Smooth muscle cell (in vitro differentiated cells): ENCODE measurements at regions not wholly inside any gene's neighbourhood (a gene's known extent, or its start where the extent isn't known, plus 50 kb on each side); places are given as distances from the start of the nearest gene placed in this dataset.
A peak's percentile ranks its signal among the peaks of the same experiment; 100 is the strongest.

Source experiments
- DNase-seq: peaks from one replicate; lab custom pipeline; 2025; ENCODE audit not compliant: unreplicated experiment; lab: John Stamatoyannopoulos, UW
- H2AFZ ChIP-seq: fragments of 200-600 bp; sonication (generic); 2 replicates; pipeline ENCODE4 v1.6.0; 2016; ENCODE audit warnings: antibody characterized with exemption, low read depth, mild to moderate bottlenecking
- H3F3A ChIP-seq: fragments of 200-600 bp; sonication (generic); 2 replicates; pipeline ENCODE4 v1.6.0; 2017; ENCODE audit warnings: antibody characterized with exemption, low read depth
- H3K27ac ChIP-seq: fragments of 200-600 bp; sonication (generic); 2 replicates; pipeline ENCODE4 v1.5.1; 2016; ENCODE audit warnings: low read depth, mild to moderate bottlenecking
- H3K27me3 ChIP-seq: fragments of 200-600 bp; sonication (generic); 2 replicates; pipeline ENCODE4 v1.6.1; 2016; ENCODE audit warnings: low read depth, mild to moderate bottlenecking
- H3K36me3 ChIP-seq: fragments of 200-600 bp; sonication (generic); 2 replicates; pipeline ENCODE4 v1.5.1; 2016; ENCODE audit warnings: low read depth
- H3K4me1 ChIP-seq: fragments of 200-600 bp; sonication (generic); 2 replicates; pipeline ENCODE4 v1.5.1; 2016; ENCODE audit warnings: low read depth
- H3K4me2 ChIP-seq: fragments of 200-600 bp; sonication (generic); 2 replicates; pipeline ENCODE4 v1.6.0; 2016; ENCODE audit warnings: mild to moderate bottlenecking
- H3K4me3 ChIP-seq: fragments of 200-600 bp; sonication (generic); 2 replicates; pipeline ENCODE4 v1.5.1; 2016; ENCODE audit warnings: mild to moderate bottlenecking
- H3K79me2 ChIP-seq: fragments of 200-600 bp; sonication (generic); 2 replicates; pipeline ENCODE4 v1.6.0; 2016; ENCODE audit warnings: low read depth, mild to moderate bottlenecking
- H3K9ac ChIP-seq: fragments of 200-600 bp; sonication (generic); 2 replicates; pipeline ENCODE4 v1.6.0; 2016; ENCODE audit warnings: low read depth
- H3K9me3 ChIP-seq: fragments of 200-600 bp; sonication (generic); replicated peaks from 2 replicates; pipeline ENCODE4 v1.5.1; 2016; ENCODE audit warnings: low read depth
- H4K20me1 ChIP-seq: fragments of 200-600 bp; sonication (generic); 2 replicates; pipeline ENCODE4 v1.6.0; 2016; ENCODE audit warnings: low read depth
- CTCF ChIP-seq: fragments of 200-600 bp; sonication (generic); IDR thresholded peaks from 2 replicates; pipeline ENCODE4 v1.5.1; 2017; ENCODE audit warnings: borderline replicate concordance, mild to moderate bottlenecking, antibody characterized with exemption; ENCODE audit not compliant: insufficient read depth, poor library complexity, severe bottlenecking
- WGBS: methylation state at CpG from one replicate; pipeline ENCODE4 v1.1.7; 2016; ENCODE audit warnings: low lambda C conversion rate; 5-methylcytosine and 5-hydroxymethylcytosine counted together

GRCh38 chr6:56378966-56379585 lies 131.7 kb upstream of the COL21A1 start:
- Histone ChIP-seq H3K79me2 (no peaks in the 10 kb centered on the region), H3K36me3 (no peaks in the 10 kb centered on the region), H3K4me2 (no peak overlapping the region), H3K27me3 (no peaks in the 10 kb centered on the region), H3K9ac (no peak overlapping the region), H4K20me1 (no peaks in the 10 kb centered on the region), H3F3A (no peaks in the 10 kb centered on the region), H3K27ac (peak overlapping the region; percentile 61), H2AFZ (no peak overlapping the region), H3K4me3 (no peak overlapping the region), H3K4me1 (no peaks in the 10 kb centered on the region), H3K9me3 (no peaks in the 10 kb centered on the region)
- no peak for TF ChIP-seq CTCF
- DNase-seq = no peak
- WGBS = 67% methylated on average over 7 of the region's 7 CpGs

- 87% methylated on average over 4 of the region's 4 CpGs for WGBS
- no peaks in the 10 kb centered on the region for H3K27me3 ChIP-seq
- DNase-seq = no peak
- H3K4me1 ChIP-seq = no peaks in the 10 kb centered on the region
- no peak overlapping the region for H3K9ac ChIP-seq
- H3K4me2 ChIP-seq = no peak overlapping the region
- no peaks in the 10 kb centered on the region for H3K79me2 ChIP-seq
- no peaks in the 10 kb centered on the region for H3K9me3 ChIP-seq
- H3F3A ChIP-seq = no peaks in the 10 kb centered on the region
- no peaks in the 10 kb centered on the region for H3K36me3 ChIP-seq
- H3K27ac ChIP-seq = peak overlapping the region; percentile 61
- no peak overlapping the region for H3K4me3 ChIP-seq
- TF ChIP-seq CTCF = no peak
- H4K20me1 ChIP-seq = no peaks in the 10 kb centered on the region
- H2AFZ ChIP-seq = no peak overlapping the region
Measured at GRCh38 chr6:56378507-56378906, 131.1 kb upstream of the COL21A1 start.

GRCh38 chr6:56377295-56377694 lies 129.9 kb upstream of the COL21A1 start:
- H3K9me3 ChIP-seq = no peaks in the 10 kb centered on the region
- no peaks in the 10 kb centered on the region for H3K36me3 ChIP-seq
- H2AFZ ChIP-seq = no peak overlapping the region
- no peak overlapping the region for H3K9ac ChIP-seq
- no peaks in the 10 kb centered on the region for H4K20me1 ChIP-seq
- no peaks in the 10 kb centered on the region for H3K27me3 ChIP-seq
- DNase-seq = no peak
- 90% methylated on average over 2 of the region's 2 CpGs for WGBS
- no peaks in the 10 kb centered on the region for H3K79me2 ChIP-seq
- no peak overlapping the region for H3K27ac ChIP-seq
- no peak overlapping the region for H3K4me3 ChIP-seq
- H3K4me1 ChIP-seq = no peaks in the 10 kb centered on the region
- no peak for TF ChIP-seq CTCF
- H3F3A ChIP-seq = no peaks in the 10 kb centered on the region
- H3K4me2 ChIP-seq = no peak overlapping the region

GRCh38 chr6:56375806-56376205 lies 128.4 kb upstream of the COL21A1 start:
- H3K79me2 ChIP-seq = no peaks in the 10 kb centered on the region
- no peak overlapping the region for H3K27ac ChIP-seq
- TF ChIP-seq CTCF = no peak
- H3K27me3 ChIP-seq = no peaks in the 10 kb centered on the region
- H3K4me2 ChIP-seq = no peak overlapping the region
- H4K20me1 ChIP-seq = no peaks in the 10 kb centered on the region
- no peaks in the 10 kb centered on the region for H3K36me3 ChIP-seq
- H3K9ac ChIP-seq = no peak overlapping the region
- H3F3A ChIP-seq = peaks cover 5% of the 10 kb centered on the region
- no peak for DNase-seq
- no peak overlapping the region for H3K4me3 ChIP-seq
- H3K9me3 ChIP-seq = no peaks in the 10 kb centered on the region
- no peak overlapping the region for H2AFZ ChIP-seq
- WGBS = 82% methylated on average over 3 of the region's 3 CpGs
- no peaks in the 10 kb centered on the region for H3K4me1 ChIP-seq
